Right lobe of liver (tissue), 6 donors: ENCODE measurements at regions not wholly inside any gene's neighbourhood (a gene's known extent, or its start where the extent isn't known, plus 50 kb on each side); places are given as distances from the start of the nearest gene placed in this dataset.

Experiments
- ATAC-seq, 4 donors: fragments of 200-7000 bp; cut with Tn5 transposase; one replicate each; pipeline ENCODE4 v1.9.1; 2020; ENCODE audit warnings: mild to moderate bottlenecking in 4 of 4, moderate library complexity in 4 of 4
- DNase-seq, 3 donors: peaks; one replicate each; pipeline ENCODE4 v3.0.0-alpha.2; 2020
- H3K27ac ChIP-seq, 3 donors: fragments of 200-600 bp; one replicate each; pipeline ENCODE4 v1.8.0; 2022
- H3K27me3 ChIP-seq, 2 donors: fragments of 200-600 bp; one replicate each; pipeline ENCODE4 v1.8.0; 2022
- H3K36me3 ChIP-seq, 4 donors: fragments of 200-600 bp; sonication (generic) in 1 of 4; one replicate each; pipeline versions ENCODE4 v1.5.1 to v1.8.0; 2017 to 2022; ENCODE audit warnings: control low read depth in 1 of 4
- H3K4me1 ChIP-seq, 4 donors: fragments of 200-600 bp; sonication (generic) in 1 of 4; one replicate each; pipeline versions ENCODE4 v1.5.1 to v1.8.0; 2017 to 2022; ENCODE audit warnings: control low read depth in 1 of 4
- H3K4me3 ChIP-seq, 3 donors: fragments of 200-600 bp; one replicate each; pipeline ENCODE4 v1.8.0; 2022
- H3K9me3 ChIP-seq, 4 donors: fragments of 200-600 bp; sonication (generic) in 1 of 4; one replicate each; pipeline versions ENCODE4 v1.5.1 to v1.8.0; 2017 to 2022; ENCODE audit warnings: control low read depth in 1 of 4
- POLR2A ChIP-seq: fragments of 450-650 bp; IDR thresholded peaks from one replicate; pipeline ENCODE4 v1.6.1; 2017; ENCODE audit warnings: antibody characterized with exemption, mild to moderate bottlenecking
- WGBS: methylation state at CpG from one replicate; pipeline ENCODE4 v1.1.6; 2018; ENCODE audit warnings: low coverage, low lambda C conversion rate; ENCODE audit not compliant: insufficient coverage; ENCODE audit errors: missing lambda C conversion rate; 5-methylcytosine and 5-hydroxymethylcytosine counted together
- intact Hi-C, 2 donors: fragments of 100-400 bp; cut with DNase I; formaldehyde crosslinking; loops; one replicate each; pipeline versions ENCODE4 v1.11.2 to v1.14.1; 2022
- TF ChIP-seq, protein P1 (sequence below), 4 donors: fragments of 200-600 bp in 3 of 4; fragments of 450-650 bp in 1 of 4; IDR thresholded peaks; one replicate each; pipeline versions ENCODE4 v1.5.1 to v1.8.0; 2016 to 2022; ENCODE audit warnings: antibody characterized with exemption in 4 of 4, mild to moderate bottlenecking in 2 of 4
- donor health status: DM: no; HTN: yes; CAD: no.
- donor health status: DM: no; HTN: no; CAD: no.
- donor health status: DM: no; HTN: no; CAD: no.
- donor health status: DM: no; HTN: yes; CAD: no.
- donor health status: DM: no; HTN: yes; CAD: no.

- Histone ChIP-seq H3K27me3 (no peaks in the 10 kb centered on the region), H3K27ac (no peak overlapping the region), H3K9me3 (no peaks in the 10 kb centered on the region), H3K4me1 (no peaks in the 10 kb centered on the region), H3K4me3 (no peak overlapping the region), H3K36me3 (no peaks in the 10 kb centered on the region)
- ATAC-seq = no peak
- TF ChIP-seq, protein P1, sequence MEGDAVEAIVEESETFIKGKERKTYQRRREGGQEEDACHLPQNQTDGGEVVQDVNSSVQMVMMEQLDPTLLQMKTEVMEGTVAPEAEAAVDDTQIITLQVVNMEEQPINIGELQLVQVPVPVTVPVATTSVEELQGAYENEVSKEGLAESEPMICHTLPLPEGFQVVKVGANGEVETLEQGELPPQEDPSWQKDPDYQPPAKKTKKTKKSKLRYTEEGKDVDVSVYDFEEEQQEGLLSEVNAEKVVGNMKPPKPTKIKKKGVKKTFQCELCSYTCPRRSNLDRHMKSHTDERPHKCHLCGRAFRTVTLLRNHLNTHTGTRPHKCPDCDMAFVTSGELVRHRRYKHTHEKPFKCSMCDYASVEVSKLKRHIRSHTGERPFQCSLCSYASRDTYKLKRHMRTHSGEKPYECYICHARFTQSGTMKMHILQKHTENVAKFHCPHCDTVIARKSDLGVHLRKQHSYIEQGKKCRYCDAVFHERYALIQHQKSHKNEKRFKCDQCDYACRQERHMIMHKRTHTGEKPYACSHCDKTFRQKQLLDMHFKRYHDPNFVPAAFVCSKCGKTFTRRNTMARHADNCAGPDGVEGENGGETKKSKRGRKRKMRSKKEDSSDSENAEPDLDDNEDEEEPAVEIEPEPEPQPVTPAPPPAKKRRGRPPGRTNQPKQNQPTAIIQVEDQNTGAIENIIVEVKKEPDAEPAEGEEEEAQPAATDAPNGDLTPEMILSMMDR (IDR thresholded peaks at IDR 0.05) = no peak
- no peak for TF ChIP-seq POLR2A
- intact Hi-C loops = no loop called here
- DNase-seq = no peak
These were observed 358.9 kb downstream of the TRAM1L1 start for GRCh38 chr4:116726523-116726922.

GRCh38 chr4:116724249-116724648 is 361.1 kb downstream of the TRAM1L1 start:
- no peak overlapping the region for H3K4me3 ChIP-seq
- no peaks in the 10 kb centered on the region for H3K4me1 ChIP-seq
- intact Hi-C loops = no loop called here
- H3K27me3 ChIP-seq = no peaks in the 10 kb centered on the region
- H3K27ac ChIP-seq = no peak overlapping the region
- no peaks in the 10 kb centered on the region for H3K9me3 ChIP-seq
- no peak for TF ChIP-seq POLR2A
- TF ChIP-seq, protein P1 (IDR thresholded peaks at IDR 0.05) = no peak
- H3K36me3 ChIP-seq = no peaks in the 10 kb centered on the region
- DNase-seq (no peak), ATAC-seq (no peak)
- 49% methylated on average over 3 of the region's 3 CpGs for WGBS

- H3K27ac ChIP-seq = no peak overlapping the region
- H3K4me3 ChIP-seq = no peak overlapping the region
- peak in 1 of 3 donors; percentile 46 for DNase-seq
- TF ChIP-seq, protein P1 (IDR thresholded peaks at IDR 0.05) = no peak
- TF ChIP-seq POLR2A = no peak
- no peak for ATAC-seq
- no peaks in the 10 kb centered on the region for H3K4me1 ChIP-seq
- no peaks in the 10 kb centered on the region for H3K9me3 ChIP-seq
- intact Hi-C loops = no loop called here
- 75% methylated on average over 4 of the region's 32 CpGs for WGBS
- H3K27me3 ChIP-seq = no peaks in the 10 kb centered on the region
- no peaks in the 10 kb centered on the region for H3K36me3 ChIP-seq
These were observed 379.9 kb downstream of the TRAM1L1 start for GRCh38 chr4:116705466-116705865.

DNA sequence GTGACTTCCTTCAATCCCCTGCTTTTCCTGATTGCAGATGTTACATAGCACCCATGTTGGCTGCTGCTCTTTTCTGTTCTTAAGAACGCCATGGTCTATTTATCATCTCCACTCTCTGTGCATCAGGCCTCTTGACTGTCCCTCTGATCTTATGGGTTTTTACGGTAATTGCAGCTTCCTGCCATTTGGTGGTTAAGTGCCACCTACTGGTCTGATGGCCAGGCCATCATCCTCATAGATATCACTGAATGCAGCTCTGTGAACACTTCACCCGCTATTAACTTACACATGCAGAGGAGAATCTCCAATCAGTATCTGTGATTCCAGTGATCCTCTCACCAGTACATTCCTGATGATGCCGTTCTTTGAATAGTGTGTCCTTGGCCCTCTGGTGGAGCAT is 382.4 kb downstream of the TRAM1L1 start:
- Histone ChIP-seq H3K27me3 (no peaks in the 10 kb centered on the region), H3K4me1 (no peaks in the 10 kb centered on the region), H3K36me3 (no peaks in the 10 kb centered on the region), H3K9me3 (no peaks in the 10 kb centered on the region), H3K4me3 (no peak overlapping the region), H3K27ac (no peak overlapping the region)
- intact Hi-C loops = no loop called here
- no peak for DNase-seq
- TF ChIP-seq POLR2A = no peak
- TF ChIP-seq, protein P1 (IDR thresholded peaks at IDR 0.05) = peak; percentile 7 to 45 (median 28)
- WGBS = 61% methylated on average over 4 of the region's 4 CpGs
- ATAC-seq = peak; percentile 45 to 64 (median 58)

- no peaks in the 10 kb centered on the region for H3K27me3 ChIP-seq
- DNase-seq (no peak), ATAC-seq (no peak)
- H3K4me3 ChIP-seq = no peak overlapping the region
- H3K36me3 ChIP-seq = no peaks in the 10 kb centered on the region
- TF ChIP-seq POLR2A = no peak
- TF ChIP-seq, protein P1 (IDR thresholded peaks at IDR 0.05) = no peak
- WGBS = 84% methylated on average over 1 of the region's 1 CpG
- H3K27ac ChIP-seq = no peak overlapping the region
- intact Hi-C loops = no loop called here
- H3K4me1 ChIP-seq = no peaks in the 10 kb centered on the region
- H3K9me3 ChIP-seq = no peaks in the 10 kb centered on the region
These were observed 396.8 kb downstream of the TRAM1L1 start for GRCh38 chr4:116688536-116688935.
